HL-60 (cell line): ENCODE measurements at regions not wholly inside any gene's neighbourhood (a gene's known extent, or its start where the extent isn't known, plus 50 kb on each side); places are given as distances from the start of the nearest gene placed in this dataset.

Experiments
- CTCF ChIP-seq: IDR thresholded peaks from one replicate; pipeline ENCODE4 v1.5.1; 2011; ENCODE audit warnings: low read length, control low read depth, inconsistent platforms; ENCODE audit not compliant: insufficient read depth
- GABPA ChIP-seq: IDR thresholded peaks from 2 replicates; pipeline ENCODE4 v1.6.1; 2012; ENCODE audit warnings: low read depth
- POLR2AphosphoS5 ChIP-seq: IDR thresholded peaks from 2 replicates; pipeline ENCODE4 v1.6.1; 2012; ENCODE audit warnings: low read depth

DNA sequence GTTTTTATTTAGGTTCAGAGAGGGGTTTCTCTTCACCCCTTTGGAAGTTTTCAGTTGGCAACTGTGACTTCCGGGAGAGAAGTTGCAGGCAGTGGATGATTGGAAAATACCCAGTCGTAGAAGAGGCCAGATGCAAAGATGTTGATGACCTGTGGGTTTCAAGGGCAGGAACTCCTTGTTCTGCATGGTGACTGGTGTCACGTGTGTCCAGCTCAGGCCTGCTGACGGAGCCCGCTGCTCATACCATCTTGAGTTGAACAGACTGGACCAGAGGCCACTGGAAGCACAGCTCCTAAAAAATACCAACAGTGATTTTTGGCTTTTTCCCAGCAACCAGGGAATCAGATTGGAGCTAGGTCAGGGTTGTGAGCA, 243.9 kb upstream of the KLF4 start:
- TF ChIP-seq GABPA (no peak), POLR2AphosphoS5 (no peak), CTCF (no peak)
